Activated naive CD4-positive, alpha-beta T cell treated with anti-CD3 and anti-CD28 coated beads for 36 hours (primary cell): ENCODE measurements at regions not wholly inside any gene's neighbourhood (a gene's known extent, or its start where the extent isn't known, plus 50 kb on each side); places are given as distances from the start of the nearest gene placed in this dataset.
"Not testable (repeated sequence)": the region's sequence is repeated elsewhere in the genome, so short reads cannot be mapped to it uniquely, and the experiment has no call there.

Experiments used
- CTCF ChIA-PET: fragments of 350-600 bp; sonication (Branson Sonifier 250); formaldehyde crosslinking; loops from one replicate; lab custom pipeline; 2021; ENCODE audit warnings: antibody characterized with exemption; lab: Charles Lee
- DNase-seq: peaks from one replicate; pipeline ENCODE4 v3.0.0-alpha.2; 2020
- H3K27ac Mint-ChIP-seq: one replicate; pipeline ENCODE4 v1.8.0; 2021; ENCODE audit warnings: mild to moderate bottlenecking, mixed read lengths
- H3K27me3 Mint-ChIP-seq: one replicate; pipeline ENCODE4 v1.8.0; 2021; ENCODE audit warnings: low read depth, mixed read lengths
- H3K36me3 Mint-ChIP-seq: one replicate; pipeline ENCODE4 v1.8.0; 2021; ENCODE audit warnings: low read depth, mixed read lengths
- H3K4me1 Mint-ChIP-seq: one replicate; pipeline ENCODE4 v1.8.0; 2021; ENCODE audit warnings: low read depth, mixed read lengths
- H3K4me3 Mint-ChIP-seq: one replicate; pipeline ENCODE4 v1.8.0; 2021; ENCODE audit warnings: mild to moderate bottlenecking, moderate library complexity, mixed read lengths
- H3K9me3 Mint-ChIP-seq: one replicate; pipeline ENCODE4 v1.8.0; 2021; ENCODE audit warnings: mixed read lengths
- intact Hi-C: fragments of 100-400 bp; cut with micrococcal nuclease; formaldehyde crosslinking; loops from one replicate; pipeline ENCODE4 v1.15.1; 2023

- H3K4me3 Mint-ChIP-seq, H3K27ac Mint-ChIP-seq, intact Hi-C loops, H3K36me3 Mint-ChIP-seq, H3K27me3 Mint-ChIP-seq, CTCF ChIA-PET, DNase-seq, H3K9me3 Mint-ChIP-seq, H3K4me1 Mint-ChIP-seq: not testable (repeated sequence)
Measured at GRCh38 chr1:146695388-146695787, 242.7 kb upstream of the NBPF12 start.

DNA sequence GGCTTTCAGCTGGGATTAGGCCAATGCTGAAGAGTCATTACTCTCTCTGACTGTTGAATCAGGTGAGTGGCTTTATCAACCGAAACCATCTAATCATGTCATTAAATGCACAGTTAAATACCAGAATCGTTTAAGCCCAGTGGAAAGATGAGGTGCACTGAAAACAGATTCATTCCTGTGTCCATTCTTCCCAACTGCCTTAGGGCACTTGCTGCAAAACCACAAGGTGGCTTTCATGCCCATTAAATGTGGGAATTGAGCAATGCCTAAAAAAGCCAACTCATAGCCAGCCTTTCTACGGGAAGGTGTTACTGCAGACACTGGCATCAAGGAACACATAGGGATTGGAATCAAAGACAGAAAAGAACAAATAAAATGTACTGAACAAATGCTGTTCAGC, 246.3 kb upstream of the NBPF12 start:
- DNase-seq = not testable (repeated sequence)

DNA sequence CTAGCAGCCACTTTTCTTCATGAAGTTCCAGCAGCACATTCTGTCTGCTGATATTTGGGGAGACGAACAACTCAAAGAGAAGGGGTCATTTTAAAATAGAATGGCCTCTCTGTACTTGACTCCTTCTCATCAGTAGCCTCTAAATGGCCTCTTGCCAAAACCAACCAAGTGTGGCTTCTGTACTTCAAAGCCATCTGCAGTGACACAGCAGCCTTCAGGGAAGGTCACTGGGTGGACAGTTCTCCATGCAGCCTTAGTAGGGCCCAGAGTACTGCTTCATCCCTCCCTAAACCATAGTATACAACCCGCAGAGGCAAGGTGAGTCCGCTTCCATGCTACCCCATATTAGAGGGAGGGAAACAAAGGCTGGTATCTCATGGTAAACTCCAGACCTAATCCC, 249.2 kb upstream of the NBPF12 start:
- H3K9me3 Mint-ChIP-seq, H3K4me3 Mint-ChIP-seq, H3K27ac Mint-ChIP-seq, H3K27me3 Mint-ChIP-seq, DNase-seq, CTCF ChIA-PET, intact Hi-C loops, H3K36me3 Mint-ChIP-seq, H3K4me1 Mint-ChIP-seq: not testable (repeated sequence)

More for the DNA sequence above, 246.3 kb upstream of the NBPF12 start:
- H3K4me3 Mint-ChIP-seq, H3K27me3 Mint-ChIP-seq, H3K27ac Mint-ChIP-seq, H3K36me3 Mint-ChIP-seq, intact Hi-C loops, CTCF ChIA-PET, H3K9me3 Mint-ChIP-seq, H3K4me1 Mint-ChIP-seq: not testable (repeated sequence)

DNA sequence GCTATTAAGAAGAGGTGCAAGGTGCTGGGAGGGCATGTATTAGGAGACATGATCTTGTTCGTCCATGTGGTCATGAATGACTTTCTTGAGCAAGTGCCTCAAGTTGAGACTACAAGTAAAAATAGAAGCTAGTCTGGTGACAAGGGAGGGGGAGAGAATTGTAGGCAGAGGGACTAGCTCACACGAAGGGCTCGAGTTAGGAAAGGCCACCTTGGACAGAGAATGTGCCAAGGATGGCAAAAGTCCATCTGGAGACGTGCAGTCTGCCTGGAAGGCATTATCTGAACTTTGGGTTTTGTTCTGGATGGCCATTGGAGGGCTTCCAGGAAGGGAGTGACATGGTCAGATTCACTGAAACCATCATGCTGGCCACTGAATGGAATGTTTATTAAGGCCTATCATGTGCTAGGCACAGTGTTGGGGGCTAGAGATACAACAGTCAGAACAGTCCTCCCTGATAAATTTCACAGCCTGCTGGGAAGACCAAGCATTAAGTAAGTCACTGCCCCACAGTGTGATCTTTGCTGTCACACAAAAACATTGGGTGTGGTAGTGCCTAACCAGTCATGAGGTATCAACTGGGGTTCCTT, 251.3 kb upstream of the NBPF12 start:
- CTCF ChIA-PET, DNase-seq, H3K4me3 Mint-ChIP-seq, H3K27me3 Mint-ChIP-seq, H3K27ac Mint-ChIP-seq, H3K36me3 Mint-ChIP-seq, intact Hi-C loops, H3K4me1 Mint-ChIP-seq, H3K9me3 Mint-ChIP-seq: not testable (repeated sequence)

DNA sequence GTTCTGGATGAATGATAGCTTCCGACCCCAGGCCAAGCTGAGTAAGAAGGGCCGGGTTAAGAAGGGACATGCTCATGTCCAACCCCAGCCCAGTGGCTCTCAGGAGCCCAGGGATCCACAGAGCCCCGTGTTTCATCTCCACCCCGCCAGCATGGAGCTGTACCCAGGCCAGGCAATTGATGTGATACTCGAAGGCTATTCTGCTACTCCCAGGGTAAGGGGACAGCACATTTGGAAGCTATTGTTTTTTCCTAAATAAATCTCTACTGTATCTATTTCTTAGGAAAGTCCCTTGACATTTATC, 255.0 kb upstream of the NBPF12 start:
- intact Hi-C loops, H3K4me1 Mint-ChIP-seq, H3K4me3 Mint-ChIP-seq, DNase-seq, H3K9me3 Mint-ChIP-seq, CTCF ChIA-PET, H3K27me3 Mint-ChIP-seq, H3K27ac Mint-ChIP-seq, H3K36me3 Mint-ChIP-seq: not testable (repeated sequence)

DNA sequence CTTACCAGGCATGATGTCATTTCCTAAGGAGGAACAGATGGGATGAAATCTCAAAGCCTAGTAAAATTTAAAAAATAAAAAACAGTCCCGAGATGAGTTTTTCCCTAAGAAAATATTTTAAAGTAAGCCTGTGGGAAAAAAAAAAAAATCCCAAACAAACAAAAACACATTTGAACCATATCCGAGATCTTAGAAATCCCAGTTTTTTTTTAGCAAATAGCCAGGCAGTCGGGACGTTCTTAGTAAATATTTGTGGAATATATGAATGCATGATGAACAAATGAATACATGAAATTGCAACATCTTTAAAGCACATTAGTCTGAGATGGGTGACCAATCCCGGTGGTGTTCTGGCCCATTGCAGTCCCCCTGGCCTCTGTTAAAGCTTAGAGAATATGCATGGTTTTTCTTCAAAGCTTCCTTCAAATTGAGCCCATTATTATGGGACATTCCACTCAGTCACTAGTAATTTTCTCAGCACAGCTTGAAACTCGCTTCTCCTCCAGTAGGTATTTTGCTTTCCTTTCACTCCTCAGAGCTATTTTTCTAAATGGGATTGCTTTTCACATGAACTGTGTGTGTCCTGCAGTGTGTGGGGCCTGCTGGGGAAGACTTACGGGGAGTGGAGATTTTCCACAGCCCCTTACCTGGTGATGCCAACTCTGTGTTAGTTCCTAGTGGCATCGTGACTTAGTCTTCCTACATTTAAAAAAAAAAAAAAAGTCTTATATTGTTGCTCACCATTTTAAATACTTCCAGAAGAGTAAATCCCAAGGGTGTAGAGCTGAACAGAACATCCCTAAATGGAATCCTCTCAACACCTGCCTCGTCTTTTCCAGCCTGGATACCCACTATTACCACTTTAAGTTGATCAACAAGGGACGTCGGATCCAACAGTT, 255.6 kb upstream of the NBPF12 start:
- H3K27ac Mint-ChIP-seq, intact Hi-C loops: not testable (repeated sequence)

DNA sequence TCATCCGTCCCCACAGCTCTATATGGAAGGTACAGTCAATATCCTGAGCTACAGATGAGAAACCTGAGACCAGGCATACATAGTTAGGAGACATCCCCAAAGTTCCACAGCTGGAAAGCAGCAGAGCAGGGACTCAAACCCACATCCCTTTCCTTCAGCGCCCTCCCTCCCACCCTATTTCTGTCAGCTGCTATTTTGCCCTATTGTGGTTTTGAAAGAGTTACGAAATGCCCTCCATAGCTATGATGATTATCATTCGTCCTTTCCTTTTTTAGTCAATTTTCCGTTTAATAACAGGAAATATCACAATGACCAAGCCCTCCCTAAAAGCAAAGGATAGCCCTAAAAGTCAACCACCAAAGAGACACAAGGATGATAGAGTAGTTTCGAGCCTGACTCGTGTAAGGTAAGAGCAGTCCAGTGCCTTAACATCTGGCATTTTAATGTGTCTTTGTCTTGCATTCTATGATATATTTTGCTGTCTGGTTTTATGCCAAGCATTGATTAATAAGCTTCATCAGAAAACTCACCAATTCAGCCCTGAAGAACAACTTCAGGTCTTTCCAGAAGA, 264.3 kb upstream of the NBPF12 start:
- H3K4me3 Mint-ChIP-seq, H3K27me3 Mint-ChIP-seq, CTCF ChIA-PET, H3K4me1 Mint-ChIP-seq, DNase-seq, intact Hi-C loops, H3K27ac Mint-ChIP-seq, H3K9me3 Mint-ChIP-seq, H3K36me3 Mint-ChIP-seq: not testable (repeated sequence)

More for the DNA sequence above, 255.6 kb upstream of the NBPF12 start:
- H3K27me3 Mint-ChIP-seq, H3K9me3 Mint-ChIP-seq, CTCF ChIA-PET, H3K36me3 Mint-ChIP-seq, H3K4me3 Mint-ChIP-seq, H3K4me1 Mint-ChIP-seq, DNase-seq: not testable (repeated sequence)

- H3K4me3 Mint-ChIP-seq, intact Hi-C loops, H3K9me3 Mint-ChIP-seq, H3K4me1 Mint-ChIP-seq, H3K36me3 Mint-ChIP-seq, H3K27me3 Mint-ChIP-seq, CTCF ChIA-PET, H3K27ac Mint-ChIP-seq, DNase-seq: not testable (repeated sequence)
Measured at GRCh38 chr1:146672608-146673007, 265.5 kb upstream of the NBPF12 start.

GRCh38 chr1:146671588-146671987, 266.5 kb upstream of the NBPF12 start:
- intact Hi-C loops, H3K27ac Mint-ChIP-seq, H3K4me1 Mint-ChIP-seq, CTCF ChIA-PET, H3K9me3 Mint-ChIP-seq, H3K27me3 Mint-ChIP-seq, H3K4me3 Mint-ChIP-seq, DNase-seq, H3K36me3 Mint-ChIP-seq: not testable (repeated sequence)

DNA sequence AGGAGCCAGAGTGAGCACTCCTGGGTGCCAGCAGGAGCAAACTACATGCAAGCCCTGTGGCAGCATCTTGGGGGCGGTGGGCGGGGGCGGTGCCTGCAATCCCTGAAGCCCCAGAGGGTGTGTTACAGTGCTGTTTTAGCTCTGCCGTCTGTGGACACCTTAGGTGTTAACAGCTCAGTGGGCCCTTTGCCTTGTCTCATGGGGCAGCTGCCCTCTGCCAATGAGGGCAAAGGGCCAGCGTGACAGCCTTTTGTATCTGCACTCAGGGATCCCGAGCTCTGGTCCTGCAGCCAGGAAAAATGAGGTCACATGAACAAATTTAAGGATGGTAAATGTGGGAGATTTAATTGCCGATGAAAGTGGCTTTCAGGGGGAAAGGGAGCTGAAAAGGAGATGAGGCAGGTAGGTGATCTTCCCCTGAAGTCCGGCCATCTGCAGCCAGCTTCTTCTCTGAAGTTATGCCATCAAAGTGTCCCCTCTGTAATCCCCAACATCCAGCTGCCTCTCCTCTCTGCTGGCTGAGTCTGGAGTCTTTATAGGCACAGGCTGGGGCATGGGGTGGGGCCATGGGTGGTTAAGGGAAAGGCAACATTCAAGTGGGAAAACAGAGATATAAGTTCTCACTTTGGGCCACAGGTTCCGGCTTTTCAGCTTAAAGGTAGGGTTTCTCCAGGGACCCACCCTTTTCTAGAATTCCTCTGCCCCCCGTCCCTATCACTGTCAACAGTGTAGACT, 267.1 kb upstream of the NBPF12 start:
- intact Hi-C loops, H3K9me3 Mint-ChIP-seq, H3K36me3 Mint-ChIP-seq, H3K4me3 Mint-ChIP-seq, H3K27ac Mint-ChIP-seq, DNase-seq, H3K4me1 Mint-ChIP-seq, H3K27me3 Mint-ChIP-seq, CTCF ChIA-PET: not testable (repeated sequence)

DNA sequence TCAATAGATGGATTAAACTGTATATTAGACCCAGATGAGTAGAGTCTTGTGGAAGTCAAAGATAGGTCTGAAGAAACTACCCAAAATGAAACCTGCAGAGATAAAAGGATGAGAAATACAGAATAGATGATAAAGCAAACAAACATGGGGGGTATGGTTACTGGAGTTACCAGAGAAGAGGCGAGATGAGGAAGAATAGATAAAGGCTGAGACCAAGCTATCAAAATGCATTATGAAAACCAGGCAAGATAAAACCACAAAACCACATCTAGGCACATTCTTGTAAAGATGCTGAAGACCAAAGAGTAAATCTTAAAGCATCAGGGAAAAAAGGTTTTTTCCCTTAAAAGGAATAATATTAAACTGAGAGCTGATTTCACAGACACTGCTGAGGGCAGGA, 271.8 kb upstream of the NBPF12 start:
- H3K4me3 Mint-ChIP-seq, DNase-seq, H3K27ac Mint-ChIP-seq, CTCF ChIA-PET, H3K9me3 Mint-ChIP-seq, H3K27me3 Mint-ChIP-seq, H3K4me1 Mint-ChIP-seq, H3K36me3 Mint-ChIP-seq, intact Hi-C loops: not testable (repeated sequence)

DNA sequence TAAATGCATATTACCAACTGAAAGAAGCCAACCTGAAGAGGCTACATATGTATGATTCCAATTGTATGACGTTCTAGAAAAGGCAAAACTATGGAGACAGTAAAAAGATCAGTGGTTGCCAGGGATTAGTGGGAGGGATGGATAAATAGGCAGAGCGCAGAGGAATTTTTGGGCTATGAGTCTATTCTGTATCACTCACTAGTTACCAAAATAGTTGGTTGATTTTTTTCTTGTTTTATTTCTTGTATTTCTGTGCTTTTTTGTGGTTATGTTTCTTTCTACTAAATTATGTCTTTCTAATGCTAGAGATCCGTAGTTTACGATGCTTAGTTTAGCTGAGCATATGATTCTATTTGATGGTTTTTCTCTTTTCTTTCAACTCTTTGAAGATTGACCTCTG, 277.9 kb upstream of the NBPF12 start:
- H3K27ac Mint-ChIP-seq, H3K27me3 Mint-ChIP-seq, H3K36me3 Mint-ChIP-seq, DNase-seq, intact Hi-C loops, H3K4me1 Mint-ChIP-seq, H3K4me3 Mint-ChIP-seq, CTCF ChIA-PET, H3K9me3 Mint-ChIP-seq: not testable (repeated sequence)
